Hypothalamus (tissue), 51 donors: ENCODE measurements at regions not wholly inside any gene's neighbourhood (a gene's known extent, or its start where the extent isn't known, plus 50 kb on each side); places are given as distances from the start of the nearest gene placed in this dataset.

ENCODE experiments used
- DNase-seq, 51 donors: peaks; one replicate each; lab custom pipeline; 2025; lab: John Stamatoyannopoulos, UW

GRCh38 chr20:40249805-40250204 is 439.2 kb downstream of the MAFB start:
- no peak for DNase-seq

- DNase-seq = no peak
Observed at GRCh38 chr20:40245829-40246228, 443.2 kb downstream of the MAFB start.

- DNase-seq = no peak
Observed at GRCh38 chr20:40244286-40244685, 444.8 kb downstream of the MAFB start.

GRCh38 chr20:40241596-40242343 is 447.3 kb downstream of the MAFB start:
- DNase-seq = no peak

- DNase-seq = no peak
Observed at GRCh38 chr20:40238511-40238910, 450.5 kb downstream of the MAFB start.

GRCh38 chr20:40234593-40234992 is 454.4 kb downstream of the MAFB start:
- no peak for DNase-seq

- DNase-seq = no peak
Observed at GRCh38 chr20:40233406-40233805, 455.6 kb downstream of the MAFB start.

- no peak for DNase-seq
Observed at GRCh38 chr20:40232756-40233155, 456.3 kb downstream of the MAFB start.

GRCh38 chr20:40232273-40232672 is 456.8 kb downstream of the MAFB start:
- no peak for DNase-seq

GRCh38 chr20:40230486-40230885 is 458.6 kb downstream of the MAFB start:
- DNase-seq = no peak

- no peak for DNase-seq
Observed at GRCh38 chr20:40225596-40225995, 463.4 kb downstream of the MAFB start.

- no peak for DNase-seq
Observed at GRCh38 chr20:40223810-40224209, 465.2 kb downstream of the MAFB start.

- no peak for DNase-seq
Observed at GRCh38 chr20:40218971-40219370, 470.1 kb downstream of the MAFB start.

GRCh38 chr20:40218316-40218969 is 470.6 kb downstream of the MAFB start:
- peak in 5 of 51 donors; percentile 1 to 56 (median 11) for DNase-seq

GRCh38 chr20:40207655-40208054 is 481.4 kb downstream of the MAFB start:
- DNase-seq = no peak

GRCh38 chr20:40205971-40206370 is 483.1 kb downstream of the MAFB start:
- no peak for DNase-seq

- no peak for DNase-seq
Observed at GRCh38 chr20:40203032-40203431, 486.0 kb downstream of the MAFB start.

GRCh38 chr20:40197691-40198090 is 491.3 kb downstream of the MAFB start:
- no peak for DNase-seq

GRCh38 chr20:40196846-40197436 is 492.1 kb downstream of the MAFB start:
- no peak for DNase-seq

- no peak for DNase-seq
Observed at GRCh38 chr20:40195742-40196141, 493.3 kb downstream of the MAFB start.

- DNase-seq = no peak
Observed at GRCh38 chr20:40192529-40192928, 496.5 kb downstream of the MAFB start.

GRCh38 chr20:40192081-40192480 is 497.0 kb downstream of the MAFB start:
- DNase-seq = no peak
